HFFc6 (cell line): ENCODE measurements at regions not wholly inside any gene's neighbourhood (a gene's known extent, or its start where the extent isn't known, plus 50 kb on each side); places are given as distances from the start of the nearest gene placed in this dataset.

Experiments
- DNase-seq: peaks from one replicate; pipeline ENCODE4 v3.0.0-alpha.2; 2018
- H3K27ac Mint-ChIP-seq: 2 replicates; pipeline ENCODE4 v1.8.0; 2020; ENCODE audit warnings: mild to moderate bottlenecking, mixed read lengths
- H3K27me3 Mint-ChIP-seq: 2 replicates; pipeline ENCODE4 v1.8.0; 2021; ENCODE audit warnings: mild to moderate bottlenecking, moderate library complexity, mixed read lengths; ENCODE audit not compliant: insufficient read depth
- H3K36me3 Mint-ChIP-seq: 2 replicates; pipeline ENCODE4 v1.8.0; 2021; ENCODE audit warnings: low read depth, mixed read lengths
- H3K4me1 Mint-ChIP-seq: 2 replicates; pipeline ENCODE4 v1.8.0; 2020; ENCODE audit warnings: low read depth, mixed read lengths
- H3K4me3 Mint-ChIP-seq: 2 replicates; pipeline ENCODE4 v1.8.0; 2020; ENCODE audit warnings: mild to moderate bottlenecking, moderate library complexity, mixed read lengths
- H3K9me3 Mint-ChIP-seq: 2 replicates; pipeline ENCODE4 v1.8.0; 2020; ENCODE audit warnings: mild to moderate bottlenecking, mixed read lengths
- TF ChIP-seq, protein P1 (sequence below): fragments of 200-600 bp; sonication (generic); IDR thresholded peaks from 2 replicates; pipeline ENCODE4 v1.5.0; 2021; ENCODE audit warnings: antibody characterized with exemption, mild to moderate bottlenecking

DNA sequence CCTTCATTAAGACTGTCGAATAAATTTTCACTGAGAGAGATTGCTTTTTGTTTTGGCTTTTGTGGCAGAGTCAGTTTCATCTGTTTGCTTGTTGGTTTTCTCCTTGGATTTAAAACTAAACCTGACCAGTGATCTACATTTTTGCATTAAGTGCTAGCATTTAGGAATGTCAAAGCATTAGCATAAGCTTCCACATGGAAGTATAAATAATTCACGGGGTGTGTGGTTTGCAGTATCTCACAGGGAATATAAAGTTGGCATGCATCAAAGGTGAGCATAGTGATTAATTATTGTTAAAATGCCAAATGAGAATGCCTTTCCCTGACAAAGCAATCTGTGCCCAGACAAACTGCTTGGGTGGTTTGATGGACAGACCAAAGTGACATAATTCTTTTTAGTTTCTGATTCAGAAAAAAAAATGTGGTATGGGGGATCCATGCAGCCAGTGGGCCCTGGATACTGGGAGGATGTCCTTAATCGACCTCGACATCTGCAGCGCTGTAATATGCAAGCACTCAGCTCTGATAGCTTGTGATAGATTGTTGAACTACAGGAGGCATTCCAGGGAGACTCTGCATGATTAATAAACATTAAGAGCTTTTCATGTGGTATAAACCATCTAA, 339.3 kb upstream of the POM121L12 start:
- TF ChIP-seq, protein P1, sequence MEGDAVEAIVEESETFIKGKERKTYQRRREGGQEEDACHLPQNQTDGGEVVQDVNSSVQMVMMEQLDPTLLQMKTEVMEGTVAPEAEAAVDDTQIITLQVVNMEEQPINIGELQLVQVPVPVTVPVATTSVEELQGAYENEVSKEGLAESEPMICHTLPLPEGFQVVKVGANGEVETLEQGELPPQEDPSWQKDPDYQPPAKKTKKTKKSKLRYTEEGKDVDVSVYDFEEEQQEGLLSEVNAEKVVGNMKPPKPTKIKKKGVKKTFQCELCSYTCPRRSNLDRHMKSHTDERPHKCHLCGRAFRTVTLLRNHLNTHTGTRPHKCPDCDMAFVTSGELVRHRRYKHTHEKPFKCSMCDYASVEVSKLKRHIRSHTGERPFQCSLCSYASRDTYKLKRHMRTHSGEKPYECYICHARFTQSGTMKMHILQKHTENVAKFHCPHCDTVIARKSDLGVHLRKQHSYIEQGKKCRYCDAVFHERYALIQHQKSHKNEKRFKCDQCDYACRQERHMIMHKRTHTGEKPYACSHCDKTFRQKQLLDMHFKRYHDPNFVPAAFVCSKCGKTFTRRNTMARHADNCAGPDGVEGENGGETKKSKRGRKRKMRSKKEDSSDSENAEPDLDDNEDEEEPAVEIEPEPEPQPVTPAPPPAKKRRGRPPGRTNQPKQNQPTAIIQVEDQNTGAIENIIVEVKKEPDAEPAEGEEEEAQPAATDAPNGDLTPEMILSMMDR: no peak
- H3K9me3 Mint-ChIP-seq: peaks cover 25% of the 10 kb centered on the region
- peaks cover 4% of the 10 kb centered on the region; the same call in 1 of the 2 replicates for H3K36me3 Mint-ChIP-seq
- H3K4me1 Mint-ChIP-seq: no peaks in the 10 kb centered on the region
- DNase-seq: no peak
- no peak overlapping the region for H3K4me3 Mint-ChIP-seq
- H3K27me3 Mint-ChIP-seq: no peaks in the 10 kb centered on the region
- H3K27ac Mint-ChIP-seq: no peak overlapping the region

DNA sequence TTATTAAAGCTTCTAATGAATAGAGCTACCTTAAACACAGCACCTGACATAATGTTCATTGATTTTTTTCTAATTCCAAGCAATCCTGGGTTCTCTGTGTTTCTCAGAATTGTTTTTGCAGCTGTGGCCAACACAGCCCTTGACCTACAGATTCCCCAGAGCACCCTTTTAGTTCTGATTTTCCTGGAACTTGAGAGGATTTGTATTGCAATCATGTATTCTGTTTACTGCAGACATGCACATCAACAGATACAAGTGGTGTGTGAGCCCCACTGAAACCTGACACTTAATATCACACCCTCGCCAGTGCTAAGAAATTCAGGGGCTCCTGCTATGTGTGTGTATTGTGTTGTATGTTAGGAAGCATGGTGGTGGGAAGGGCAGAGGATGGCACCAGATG, 344.2 kb upstream of the POM121L12 start:
- peaks cover 15% of the 10 kb centered on the region for H3K9me3 Mint-ChIP-seq
- DNase-seq: no peak
- H3K27ac Mint-ChIP-seq: no peak overlapping the region
- H3K4me3 Mint-ChIP-seq: no peak overlapping the region
- H3K36me3 Mint-ChIP-seq: no peaks in the 10 kb centered on the region
- no peaks in the 10 kb centered on the region for H3K4me1 Mint-ChIP-seq
- TF ChIP-seq, protein P1: no peak
- no peaks in the 10 kb centered on the region for H3K27me3 Mint-ChIP-seq

DNA sequence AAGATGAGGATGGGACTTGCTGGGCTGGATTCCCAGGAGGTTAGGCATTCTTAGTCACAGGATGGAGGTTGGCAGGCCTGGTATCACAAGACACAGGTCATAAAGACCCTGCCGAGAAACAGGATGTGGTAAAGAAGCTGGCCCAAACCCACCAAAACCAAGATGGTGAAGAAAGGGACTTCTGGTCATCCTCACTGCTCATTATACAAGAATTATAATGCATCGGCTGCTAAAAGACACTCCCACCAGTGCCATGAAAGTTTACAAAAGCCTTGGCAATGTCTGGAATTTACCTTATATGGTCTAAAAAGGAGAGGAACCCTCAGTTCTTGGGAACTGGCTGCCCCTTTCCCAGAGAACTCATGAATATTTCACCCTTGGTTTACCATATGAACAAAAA, 345.5 kb upstream of the POM121L12 start:
- Mint-ChIP-seq H3K4me3 (no peak overlapping the region), H3K36me3 (no peaks in the 10 kb centered on the region), H3K27ac (no peak overlapping the region), H3K27me3 (no peaks in the 10 kb centered on the region), H3K9me3 (peaks cover 11% of the 10 kb centered on the region), H3K4me1 (no peaks in the 10 kb centered on the region)
- TF ChIP-seq, protein P1: no peak
- no peak for DNase-seq

DNA sequence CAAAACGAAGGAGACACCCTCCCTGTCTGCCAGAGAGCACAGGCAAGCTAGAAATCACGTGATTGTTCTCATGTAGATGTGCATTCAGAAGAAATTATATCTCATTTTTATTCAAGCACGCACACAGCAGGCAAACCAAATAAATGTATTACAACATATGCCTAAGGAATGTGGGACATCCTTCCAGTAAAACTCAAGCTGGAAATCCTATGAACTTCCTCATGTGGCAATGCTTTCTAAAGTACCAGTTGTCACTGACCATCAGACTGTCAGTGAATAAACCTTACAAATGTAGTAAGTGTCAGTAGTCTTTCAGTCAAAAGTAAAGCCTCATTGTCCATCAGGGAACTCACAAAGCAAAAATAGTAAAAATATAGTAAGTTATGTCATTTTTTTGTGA, 350.1 kb upstream of the POM121L12 start:
- H3K4me3 Mint-ChIP-seq: no peak overlapping the region
- TF ChIP-seq, protein P1: no peak
- no peak overlapping the region for H3K27ac Mint-ChIP-seq
- no peak for DNase-seq
- H3K4me1 Mint-ChIP-seq: no peaks in the 10 kb centered on the region
- H3K36me3 Mint-ChIP-seq: no peaks in the 10 kb centered on the region
- H3K27me3 Mint-ChIP-seq: no peaks in the 10 kb centered on the region
- H3K9me3 Mint-ChIP-seq: peaks cover 24% of the 10 kb centered on the region

DNA sequence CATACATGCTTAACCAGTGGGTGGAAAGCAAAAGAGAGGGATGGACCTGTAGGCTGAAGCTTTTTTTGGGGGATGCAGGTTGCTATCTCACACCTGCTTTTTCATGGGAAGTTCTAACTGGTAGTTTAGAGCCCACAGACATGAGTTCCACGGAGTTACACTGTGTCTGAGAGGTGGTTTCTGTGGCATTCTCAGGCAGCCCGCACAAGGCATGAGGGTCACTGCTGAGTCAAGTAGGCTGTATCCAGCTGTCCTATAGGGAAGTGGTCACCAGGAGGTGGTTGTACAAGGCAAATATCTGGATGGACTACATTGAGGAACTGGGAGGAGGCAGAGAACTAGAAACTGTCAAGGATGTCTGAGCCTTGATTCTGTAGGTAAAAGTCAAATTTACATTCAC, 351.0 kb upstream of the POM121L12 start:
- no peak overlapping the region for H3K4me3 Mint-ChIP-seq

More for the DNA sequence above, 351.0 kb upstream of the POM121L12 start:
- no peak for DNase-seq
- Mint-ChIP-seq H3K4me1 (no peaks in the 10 kb centered on the region), H3K27ac (no peak overlapping the region), H3K36me3 (no peaks in the 10 kb centered on the region), H3K27me3 (no peaks in the 10 kb centered on the region), H3K9me3 (peaks cover 23% of the 10 kb centered on the region)
- TF ChIP-seq, protein P1: no peak
